ENCODE measurements at regions not wholly inside any gene's neighbourhood (a gene's known extent, or its start where the extent isn't known, plus 50 kb on each side); places are given as distances from the start of the nearest gene placed in this dataset.
"Not testable (repeated sequence)": the region's sequence is repeated elsewhere in the genome, so short reads cannot be mapped to it uniquely, and the experiment has no call there.

DNA sequence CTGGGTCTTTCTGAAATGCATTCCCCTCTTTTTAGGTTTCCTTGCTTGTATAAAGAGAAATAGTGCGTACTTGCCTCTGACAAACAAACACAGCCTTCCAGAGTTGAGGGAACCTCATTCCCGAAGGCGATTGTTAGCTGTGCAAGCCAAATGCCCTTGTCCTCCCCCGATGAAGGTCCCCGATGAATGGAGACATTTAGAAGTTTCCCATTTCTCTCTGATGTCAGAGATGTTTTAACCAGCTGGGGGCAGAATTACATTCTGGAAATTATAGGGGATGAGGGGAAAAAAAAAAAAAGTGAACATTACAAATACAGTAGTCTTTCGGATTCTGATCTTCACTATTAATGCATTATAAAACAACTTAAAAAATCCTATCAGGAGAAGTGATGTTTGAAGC lies 366.8 kb downstream of the VRK1 start:
- no peaks in the 10 kb centered on the region for H3K4me1 ChIP-seq (ENCODE audit: control insufficient read depth, insufficient read depth, low read length)
- no peak overlapping the region for H3K9ac ChIP-seq (ENCODE audit: low read length)
- no peak overlapping the region for H3K4me3 ChIP-seq (ENCODE audit: low read length)
- no peaks in the 10 kb centered on the region for H3K9me3 ChIP-seq (ENCODE audit: control insufficient read depth, low read length)
- H3K36me3 ChIP-seq (ENCODE audit: control insufficient read depth, insufficient read depth, low read length), result no peaks in the 10 kb centered on the region
- H3K27me3 ChIP-seq (ENCODE audit: control insufficient read depth, insufficient read depth, low read length), result no peaks in the 10 kb centered on the region

DNA sequence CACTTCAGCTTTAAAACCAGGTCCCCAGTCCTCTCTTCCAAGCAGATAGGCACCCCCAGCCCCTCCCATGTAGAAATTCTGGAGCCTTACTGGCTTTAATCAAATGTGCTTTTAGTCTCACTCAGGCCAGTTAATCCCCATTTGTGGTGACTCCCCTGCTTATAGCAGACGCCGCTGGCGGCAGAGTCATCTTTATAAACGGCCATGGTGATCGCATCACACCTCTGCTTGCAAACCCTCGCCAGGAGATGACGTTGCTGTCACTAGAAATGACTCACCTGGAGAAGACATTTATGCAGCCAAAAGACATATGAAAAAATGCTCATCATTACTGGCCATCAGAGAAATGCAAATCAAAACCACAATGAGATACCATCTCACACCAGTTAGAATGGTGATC lies 369.3 kb downstream of the VRK1 start:
- H3K27me3 ChIP-seq (ENCODE audit: control insufficient read depth, insufficient read depth, low read length), result no peaks in the 10 kb centered on the region
- H3K4me1 ChIP-seq (ENCODE audit: control insufficient read depth, insufficient read depth, low read length), result no peaks in the 10 kb centered on the region
- no peak overlapping the region for H3K4me3 ChIP-seq (ENCODE audit: low read length)
- no peaks in the 10 kb centered on the region for H3K9me3 ChIP-seq (ENCODE audit: control insufficient read depth, low read length)
- H3K9ac ChIP-seq (ENCODE audit: low read length), result no peak overlapping the region
- H3K36me3 ChIP-seq (ENCODE audit: control insufficient read depth, insufficient read depth, low read length), result no peaks in the 10 kb centered on the region

GRCh38 chr14:97167577-97167976 lies 370.4 kb downstream of the VRK1 start:
- H3K9ac ChIP-seq (ENCODE audit: low read length); H3K27me3 ChIP-seq (ENCODE audit: control insufficient read depth, insufficient read depth, low read length); H3K36me3 ChIP-seq (ENCODE audit: control insufficient read depth, insufficient read depth, low read length); H3K4me3 ChIP-seq (ENCODE audit: low read length); H3K4me1 ChIP-seq (ENCODE audit: control insufficient read depth, insufficient read depth, low read length); H3K9me3 ChIP-seq (ENCODE audit: control insufficient read depth, low read length): not testable (repeated sequence)

DNA sequence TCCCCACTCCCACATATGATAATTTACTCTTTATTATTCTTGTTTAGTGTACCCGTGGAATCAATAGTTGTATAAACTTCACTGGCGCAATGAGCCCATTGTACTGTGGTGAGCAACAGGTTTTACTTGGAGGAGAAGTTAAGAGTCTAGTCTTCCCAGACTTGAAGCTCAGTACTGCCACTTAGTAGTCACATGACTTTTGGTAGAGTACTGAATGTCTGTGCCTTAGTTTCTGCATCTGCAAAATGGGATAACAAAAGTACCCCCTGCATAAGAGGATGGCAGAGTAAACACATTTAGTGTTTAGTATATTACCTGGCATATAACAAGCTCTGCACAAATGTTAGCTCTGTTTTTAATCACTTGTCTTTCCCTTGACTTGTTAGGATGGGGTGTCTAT lies 375.5 kb downstream of the VRK1 start:
- no peak overlapping the region for H3K4me3 ChIP-seq (ENCODE audit: low read length)
- H3K9ac ChIP-seq (ENCODE audit: low read length), result no peak overlapping the region
- no peaks in the 10 kb centered on the region for H3K27me3 ChIP-seq (ENCODE audit: control insufficient read depth, insufficient read depth, low read length)
- H3K36me3 ChIP-seq (ENCODE audit: control insufficient read depth, insufficient read depth, low read length), result no peaks in the 10 kb centered on the region
- no peaks in the 10 kb centered on the region for H3K4me1 ChIP-seq (ENCODE audit: control insufficient read depth, insufficient read depth, low read length)
- H3K9me3 ChIP-seq (ENCODE audit: control insufficient read depth, low read length), result no peaks in the 10 kb centered on the region

DNA sequence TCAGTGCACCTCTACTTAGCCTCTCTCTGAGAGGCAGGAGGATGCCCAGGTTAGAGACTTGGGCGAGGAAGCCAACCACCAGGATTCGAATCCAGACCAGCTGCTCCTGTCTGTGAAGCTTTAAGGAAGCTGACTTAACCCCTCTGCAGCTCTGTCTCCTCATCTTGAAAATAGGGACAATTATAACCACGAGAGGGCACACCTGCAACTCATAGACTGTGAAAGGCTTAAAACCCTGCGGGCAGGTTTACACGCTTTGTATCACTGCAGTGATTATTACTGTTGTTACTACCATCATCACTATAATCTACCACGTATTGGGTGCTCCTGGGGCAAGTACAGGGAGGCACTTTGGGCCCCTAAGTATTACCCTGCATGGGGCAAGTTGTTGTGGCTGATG lies 379.8 kb downstream of the VRK1 start:
- Histone ChIP-seq H3K4me1 (ENCODE audit: control insufficient read depth, insufficient read depth, low read length) (no peaks in the 10 kb centered on the region), H3K27me3 (ENCODE audit: control insufficient read depth, insufficient read depth, low read length) (no peaks in the 10 kb centered on the region), H3K4me3 (ENCODE audit: low read length) (no peak overlapping the region), H3K36me3 (ENCODE audit: control insufficient read depth, insufficient read depth, low read length) (no peaks in the 10 kb centered on the region), H3K9ac (ENCODE audit: low read length) (no peak overlapping the region), H3K9me3 (ENCODE audit: control insufficient read depth, low read length) (no peaks in the 10 kb centered on the region)

- no peaks in the 10 kb centered on the region for H3K4me1 ChIP-seq (ENCODE audit: control insufficient read depth, insufficient read depth, low read length)
- H3K27me3 ChIP-seq (ENCODE audit: control insufficient read depth, insufficient read depth, low read length), result no peaks in the 10 kb centered on the region
- no peaks in the 10 kb centered on the region for H3K36me3 ChIP-seq (ENCODE audit: control insufficient read depth, insufficient read depth, low read length)
- H3K9ac ChIP-seq (ENCODE audit: low read length), result no peak overlapping the region
- no peak overlapping the region for H3K4me3 ChIP-seq (ENCODE audit: low read length)
- H3K9me3 ChIP-seq (ENCODE audit: control insufficient read depth, low read length), result no peaks in the 10 kb centered on the region
Measured at GRCh38 chr14:97177635-97178034, 380.5 kb downstream of the VRK1 start.

DNA sequence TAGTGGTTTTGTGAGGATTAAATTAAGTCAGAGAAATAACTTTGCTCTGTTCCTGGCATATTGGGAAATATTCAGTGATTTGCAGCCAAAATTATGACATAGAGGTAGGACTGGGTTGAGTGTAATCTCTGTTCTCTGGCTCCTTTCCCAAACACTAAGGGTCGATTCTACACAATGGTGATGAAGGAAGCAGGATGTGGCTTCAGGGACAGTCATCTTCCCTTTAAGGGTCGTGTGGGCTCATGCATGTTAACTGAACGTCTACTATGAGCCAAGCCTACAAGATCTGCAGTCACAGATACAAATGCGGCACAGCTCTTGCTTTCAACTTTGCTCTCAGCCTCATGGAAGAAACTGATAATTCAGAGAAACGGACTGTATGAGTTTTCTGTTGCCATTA lies 381.6 kb downstream of the VRK1 start:
- Histone ChIP-seq H3K36me3 (ENCODE audit: control insufficient read depth, insufficient read depth, low read length) (no peaks in the 10 kb centered on the region), H3K9me3 (ENCODE audit: control insufficient read depth, low read length) (no peaks in the 10 kb centered on the region), H3K9ac (ENCODE audit: low read length) (no peak overlapping the region), H3K27me3 (ENCODE audit: control insufficient read depth, insufficient read depth, low read length) (no peaks in the 10 kb centered on the region), H3K4me1 (ENCODE audit: control insufficient read depth, insufficient read depth, low read length) (no peaks in the 10 kb centered on the region), H3K4me3 (ENCODE audit: low read length) (no peak overlapping the region)

DNA sequence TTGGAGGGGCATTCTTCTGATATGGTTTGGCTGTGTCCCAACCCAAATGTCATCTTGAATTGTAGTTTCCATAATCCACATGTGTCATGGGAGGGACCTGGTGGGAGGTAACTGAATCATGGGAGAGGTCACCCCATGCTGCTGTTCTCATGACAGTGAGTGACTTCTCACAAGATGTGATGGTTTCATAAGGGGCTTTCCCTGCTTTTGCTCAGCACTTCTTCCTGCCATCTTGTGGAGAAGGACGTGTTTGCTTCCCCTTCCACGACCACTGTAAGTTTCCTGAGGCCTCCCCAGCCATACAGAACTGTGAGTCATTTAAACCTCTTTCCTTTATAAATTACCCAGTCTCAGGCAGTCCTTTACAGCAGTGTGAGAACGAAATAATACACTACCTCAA lies 382.4 kb downstream of the VRK1 start:
- Histone ChIP-seq H3K36me3 (ENCODE audit: control insufficient read depth, insufficient read depth, low read length) (no peaks in the 10 kb centered on the region), H3K4me3 (ENCODE audit: low read length) (no peak overlapping the region), H3K9me3 (ENCODE audit: control insufficient read depth, low read length) (no peaks in the 10 kb centered on the region), H3K4me1 (ENCODE audit: control insufficient read depth, insufficient read depth, low read length) (no peaks in the 10 kb centered on the region), H3K9ac (ENCODE audit: low read length) (no peak overlapping the region), H3K27me3 (ENCODE audit: control insufficient read depth, insufficient read depth, low read length) (no peaks in the 10 kb centered on the region)

DNA sequence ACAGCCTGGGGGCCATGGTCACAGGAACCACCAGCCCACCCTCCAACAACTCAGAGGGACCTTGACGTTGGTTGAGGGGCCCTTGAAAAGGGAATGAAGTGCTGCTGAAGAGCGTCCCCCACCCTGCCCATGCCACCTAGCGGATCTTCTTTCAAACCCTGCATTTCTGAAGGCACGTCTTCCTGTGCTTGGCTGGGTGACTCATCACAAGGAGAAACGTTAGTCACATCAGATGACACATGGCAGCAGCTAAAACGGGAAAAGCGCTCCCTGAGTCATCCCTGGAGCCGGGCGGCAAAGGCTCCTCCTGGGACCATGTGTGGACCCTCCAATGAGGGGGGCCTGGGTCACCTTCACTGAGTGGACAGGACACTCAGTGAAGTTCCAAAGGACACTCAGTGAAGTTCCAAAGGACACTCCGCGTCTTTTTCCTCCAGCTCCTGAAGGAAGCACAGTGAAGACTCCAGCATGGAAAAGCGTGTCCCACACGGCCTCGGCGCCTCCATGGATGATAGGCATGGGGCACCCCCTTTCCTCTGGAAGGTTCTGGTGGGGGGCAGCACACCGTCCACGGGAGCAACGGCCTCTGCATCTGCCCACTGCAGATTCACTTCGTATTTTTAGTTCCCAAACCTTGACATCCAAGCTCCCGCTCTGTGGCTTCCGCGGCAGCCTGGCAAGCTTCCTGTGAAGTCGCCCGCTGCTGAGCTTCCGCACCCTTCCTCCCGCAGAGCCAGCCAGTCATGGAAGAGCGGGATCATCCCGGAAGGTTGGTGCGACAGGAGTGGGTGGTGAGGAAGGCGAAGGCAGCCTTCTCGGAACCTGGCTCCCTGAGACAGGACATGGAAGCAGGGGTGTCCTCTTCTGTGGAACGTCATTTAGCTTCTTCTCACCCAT lies 383.4 kb downstream of the VRK1 start:
- no peaks in the 10 kb centered on the region for H3K36me3 ChIP-seq (ENCODE audit: control insufficient read depth, insufficient read depth, low read length)
- no peaks in the 10 kb centered on the region for H3K27me3 ChIP-seq (ENCODE audit: control insufficient read depth, insufficient read depth, low read length)
- no peaks in the 10 kb centered on the region for H3K4me1 ChIP-seq (ENCODE audit: control insufficient read depth, insufficient read depth, low read length)
- H3K9me3 ChIP-seq (ENCODE audit: control insufficient read depth, low read length), result no peaks in the 10 kb centered on the region
- H3K9ac ChIP-seq (ENCODE audit: low read length), result no peak overlapping the region
- no peak overlapping the region for H3K4me3 ChIP-seq (ENCODE audit: low read length)

- no peaks in the 10 kb centered on the region for H3K9me3 ChIP-seq (ENCODE audit: control insufficient read depth, low read length)
- H3K4me1 ChIP-seq (ENCODE audit: control insufficient read depth, insufficient read depth, low read length), result no peaks in the 10 kb centered on the region
- H3K36me3 ChIP-seq (ENCODE audit: control insufficient read depth, insufficient read depth, low read length), result no peaks in the 10 kb centered on the region
- H3K9ac ChIP-seq (ENCODE audit: low read length), result no peak overlapping the region
- H3K4me3 ChIP-seq (ENCODE audit: low read length), result no peak overlapping the region
- no peaks in the 10 kb centered on the region for H3K27me3 ChIP-seq (ENCODE audit: control insufficient read depth, insufficient read depth, low read length)
Measured at GRCh38 chr14:97185186-97185585, 388.0 kb downstream of the VRK1 start.

DNA sequence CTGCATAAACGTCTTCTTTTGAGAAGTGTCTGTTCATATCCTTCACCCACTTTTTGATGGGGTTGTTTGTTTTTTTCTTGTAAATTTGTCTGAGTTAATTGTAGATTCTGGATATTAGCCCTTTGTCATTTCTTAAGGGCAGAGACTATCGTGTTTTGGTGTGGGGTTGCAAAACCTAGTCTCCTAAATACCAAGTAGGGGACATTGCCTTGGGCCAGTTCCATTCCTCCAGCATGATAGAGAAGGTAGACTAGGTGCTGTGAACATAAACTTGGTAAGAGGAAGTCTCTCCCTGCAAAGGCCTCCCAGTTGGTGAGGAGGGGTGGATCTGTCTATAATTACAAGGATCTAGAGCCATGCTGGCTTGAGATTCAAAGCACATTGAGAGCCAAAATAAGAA lies 390.7 kb downstream of the VRK1 start:
- no peaks in the 10 kb centered on the region for H3K4me1 ChIP-seq (ENCODE audit: control insufficient read depth, insufficient read depth, low read length)
- H3K9ac ChIP-seq (ENCODE audit: low read length), result no peak overlapping the region
- H3K9me3 ChIP-seq (ENCODE audit: control insufficient read depth, low read length), result no peaks in the 10 kb centered on the region
- no peak overlapping the region for H3K4me3 ChIP-seq (ENCODE audit: low read length)
- no peaks in the 10 kb centered on the region for H3K36me3 ChIP-seq (ENCODE audit: control insufficient read depth, insufficient read depth, low read length)
- no peaks in the 10 kb centered on the region for H3K27me3 ChIP-seq (ENCODE audit: control insufficient read depth, insufficient read depth, low read length)

- Histone ChIP-seq H3K27me3 (ENCODE audit: control insufficient read depth, insufficient read depth, low read length) (no peaks in the 10 kb centered on the region), H3K9me3 (ENCODE audit: control insufficient read depth, low read length) (no peaks in the 10 kb centered on the region), H3K9ac (ENCODE audit: low read length) (no peak overlapping the region), H3K36me3 (ENCODE audit: control insufficient read depth, insufficient read depth, low read length) (no peaks in the 10 kb centered on the region), H3K4me1 (ENCODE audit: control insufficient read depth, insufficient read depth, low read length) (no peaks in the 10 kb centered on the region), H3K4me3 (ENCODE audit: low read length) (no peak overlapping the region)
Measured at GRCh38 chr14:97196336-97196735, 399.2 kb downstream of the VRK1 start.

DNA sequence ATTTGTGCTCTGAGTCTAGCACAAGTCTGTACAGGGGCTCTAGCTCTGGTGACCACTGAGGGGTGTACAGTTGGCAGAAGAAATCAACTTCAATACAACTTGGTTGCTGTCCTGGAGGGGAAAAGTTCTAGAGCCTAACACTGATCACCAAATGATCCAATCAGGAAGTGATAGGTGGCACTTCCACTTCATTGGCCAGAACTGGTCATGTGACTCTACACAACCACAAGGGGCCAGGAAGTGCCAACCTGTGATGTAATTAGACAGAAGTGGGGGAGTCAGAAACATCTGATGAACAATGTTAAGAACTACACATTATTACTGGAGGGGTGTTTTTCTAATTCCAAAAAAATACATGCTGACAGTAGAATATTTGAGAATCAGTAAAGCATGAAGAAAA lies 401.6 kb downstream of the VRK1 start:
- no peaks in the 10 kb centered on the region for H3K27me3 ChIP-seq (ENCODE audit: control insufficient read depth, insufficient read depth, low read length)
- H3K4me3 ChIP-seq (ENCODE audit: low read length), result no peak overlapping the region
- no peak overlapping the region for H3K9ac ChIP-seq (ENCODE audit: low read length)
- H3K36me3 ChIP-seq (ENCODE audit: control insufficient read depth, insufficient read depth, low read length), result no peaks in the 10 kb centered on the region
- no peaks in the 10 kb centered on the region for H3K4me1 ChIP-seq (ENCODE audit: control insufficient read depth, insufficient read depth, low read length)
- no peaks in the 10 kb centered on the region for H3K9me3 ChIP-seq (ENCODE audit: control insufficient read depth, low read length)

Measured in mucosa of stomach (tissue), 1 donor.